ENCODE measurements at regions not wholly inside any gene's neighbourhood (a gene's known extent, or its start where the extent isn't known, plus 50 kb on each side); places are given as distances from the start of the nearest gene placed in this dataset.

DNA sequence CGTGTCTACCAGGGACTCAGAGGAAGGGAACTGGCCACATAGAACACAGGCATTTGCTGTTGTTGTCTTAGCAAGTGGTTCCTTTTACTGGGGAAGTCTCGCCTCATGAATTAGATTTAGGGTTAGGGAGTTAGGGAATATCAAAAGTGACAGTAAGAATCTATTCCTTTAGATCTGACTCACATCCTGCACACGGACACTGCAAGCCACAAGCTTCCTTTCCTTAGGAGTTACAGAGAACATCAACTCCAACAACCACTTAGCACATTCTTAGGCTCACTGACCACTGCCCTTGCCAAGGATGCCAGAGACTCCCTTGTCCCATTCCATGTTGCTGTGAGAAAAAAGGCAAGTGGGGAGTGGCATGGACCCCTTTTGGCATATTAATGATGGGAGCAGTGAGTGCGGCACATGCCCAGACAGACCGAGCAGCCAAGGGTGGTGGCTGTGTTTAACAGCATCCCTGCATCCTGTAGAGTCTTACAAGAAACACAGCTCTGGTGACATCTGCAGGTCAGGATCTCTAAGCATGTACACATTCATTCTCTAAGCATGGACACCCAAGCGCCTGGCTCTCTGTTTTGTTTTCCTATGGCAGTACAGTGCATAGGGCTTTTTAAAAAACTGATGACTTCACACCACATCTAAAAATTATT is 745.6 kb upstream of the RAB6C start:
- POLR2A ChIA-PET, result no interaction called here
- no peak overlapping the region for H3K4me3 ChIP-seq (replicated peaks in 1 of 3; ENCODE audit: insufficient read depth in 1 of 3, low read depth in 1 of 3, low read length in 3 of 3)
- H3K4me2 ChIP-seq (ENCODE audit: insufficient read depth, low read length), result no peak overlapping the region
- H3K9me1 ChIP-seq (replicated peaks; ENCODE audit: control insufficient read depth, extremely low read depth, insufficient read depth, low read length), result no peaks in the 10 kb centered on the region
- no peak overlapping the region for H3K27ac ChIP-seq (ENCODE audit: insufficient read depth, low read depth, low read length)
- H3K4me1 ChIP-seq (ENCODE audit: control insufficient read depth, extremely low read depth, insufficient read depth, low read length), result no peaks in the 10 kb centered on the region
- peaks cover 3% of the 10 kb centered on the region for H3K9me3 ChIP-seq (replicated peaks; ENCODE audit: control insufficient read depth, insufficient read depth, low read length)
- BruUV-seq (replicated peaks), result no TSS peak
- no peaks in the 10 kb centered on the region for H3K27me3 ChIP-seq (ENCODE audit: control insufficient read depth in 2 of 2, insufficient read depth in 2 of 2, low read length in 2 of 2)
- no peaks in the 10 kb centered on the region for H4K20me1 ChIP-seq (replicated peaks; ENCODE audit: control insufficient read depth, extremely low read depth, insufficient read depth, low read length)
- H3K36me3 ChIP-seq (ENCODE audit: control insufficient read depth in 2 of 2, extremely low read depth in 1 of 2, insufficient read depth in 2 of 2, low read length in 2 of 2), result no peaks in the 10 kb centered on the region
- dilution Hi-C loops (cut with MboI; ENCODE audit: extremely low pct_ligation_motif_present, low sequenced_read_pairs), result no loop called here
- no peak for FAIRE-seq
- intact Hi-C loops (cut with micrococcal nuclease), result no loop called here
- H3K9ac ChIP-seq (replicated peaks; ENCODE audit: extremely low read depth, insufficient read depth, low read length), result no peak overlapping the region
- DNase-seq (ENCODE audit: low read depth, low spot score), result no peak
- H2AFZ ChIP-seq (ENCODE audit: low read depth, low read length), result no peak overlapping the region
- TF ChIP-seq POLR2AphosphoS5 (IDR thresholded peaks at IDR 0.05; ENCODE audit: insufficient read depth, low read depth, low read length) (no peak), POLR2A (IDR thresholded peaks at IDR 0.05; ENCODE audit: low read depth, low read length) (no peak), JUN (IDR thresholded peaks at IDR 0.05; ENCODE audit: borderline replicate concordance, insufficient read depth, insufficient read length, low read depth) (no peak), FOS (IDR thresholded peaks at IDR 0.05; ENCODE audit: borderline replicate concordance, insufficient read depth, low read length) (no peak), MYC (IDR thresholded peaks at IDR 0.05; ENCODE audit: low read depth, low read length) (no peak), EZH2 (IDR thresholded peaks at IDR 0.05; ENCODE audit: borderline replicate concordance, low read depth, low read length, severe bottlenecking) (no peak)
- TF ChIP-seq, protein P1, sequence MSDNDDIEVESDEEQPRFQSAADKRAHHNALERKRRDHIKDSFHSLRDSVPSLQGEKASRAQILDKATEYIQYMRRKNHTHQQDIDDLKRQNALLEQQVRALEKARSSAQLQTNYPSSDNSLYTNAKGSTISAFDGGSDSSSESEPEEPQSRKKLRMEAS (IDR thresholded peaks at IDR 0.05; ENCODE audit: insufficient read depth, insufficient read length), result no peak
- no peaks in the 10 kb centered on the region for H3K79me2 ChIP-seq (ENCODE audit: control insufficient read depth, insufficient read depth, low read length)
- CTCF ChIA-PET, result no interaction called here

DNA sequence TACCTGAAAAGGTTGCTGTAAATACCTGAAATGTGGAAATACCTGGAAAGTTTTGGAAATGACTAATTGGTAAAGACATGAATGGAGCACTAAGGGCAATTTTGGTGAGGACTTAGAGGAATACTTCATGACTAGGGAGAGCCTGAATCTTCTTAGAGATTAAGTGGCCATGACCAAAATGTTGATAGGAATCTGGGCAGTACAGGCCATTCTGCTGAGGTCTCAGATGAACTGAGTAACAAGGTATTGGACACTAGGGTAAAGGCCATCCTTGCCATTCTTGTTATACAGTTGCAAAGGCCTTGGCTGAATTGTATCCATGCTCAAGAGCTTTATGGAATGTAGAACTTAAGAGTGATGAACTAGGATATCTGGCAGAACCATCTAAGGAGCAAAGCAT is 742.9 kb upstream of the RAB6C start:
- FAIRE-seq, result no peak

More for the DNA sequence above, 742.9 kb upstream of the RAB6C start:
- Histone ChIP-seq H3K9ac (replicated peaks; ENCODE audit: extremely low read depth, insufficient read depth, low read length) (no peak overlapping the region), H3K4me2 (ENCODE audit: insufficient read depth, low read length) (no peak overlapping the region), H3K27ac (ENCODE audit: insufficient read depth, low read depth, low read length) (no peak overlapping the region), H3K4me1 (ENCODE audit: control insufficient read depth, extremely low read depth, insufficient read depth, low read length) (no peaks in the 10 kb centered on the region), H4K20me1 (replicated peaks; ENCODE audit: control insufficient read depth, extremely low read depth, insufficient read depth, low read length) (no peaks in the 10 kb centered on the region), H3K9me3 (replicated peaks; ENCODE audit: control insufficient read depth, insufficient read depth, low read length) (peaks cover 3% of the 10 kb centered on the region), H3K36me3 (ENCODE audit: control insufficient read depth in 2 of 2, extremely low read depth in 1 of 2, insufficient read depth in 2 of 2, low read length in 2 of 2) (no peaks in the 10 kb centered on the region), H3K4me3 (replicated peaks in 1 of 3; ENCODE audit: insufficient read depth in 1 of 3, low read depth in 1 of 3, low read length in 3 of 3) (no peak overlapping the region), H3K27me3 (ENCODE audit: control insufficient read depth in 2 of 2, insufficient read depth in 2 of 2, low read length in 2 of 2) (no peaks in the 10 kb centered on the region), H2AFZ (ENCODE audit: low read depth, low read length) (no peak overlapping the region), H3K79me2 (ENCODE audit: control insufficient read depth, insufficient read depth, low read length) (no peaks in the 10 kb centered on the region), H3K9me1 (replicated peaks; ENCODE audit: control insufficient read depth, extremely low read depth, insufficient read depth, low read length) (no peaks in the 10 kb centered on the region)
- dilution Hi-C loops (cut with MboI; ENCODE audit: extremely low pct_ligation_motif_present, low sequenced_read_pairs), result no loop called here
- ChIA-PET CTCF (no interaction called here), POLR2A (no interaction called here)
- TF ChIP-seq, protein P1 (IDR thresholded peaks at IDR 0.05; ENCODE audit: insufficient read depth, insufficient read length), result no peak
- TF ChIP-seq GATA2 (IDR thresholded peaks at IDR 0.05; ENCODE audit: insufficient read depth, insufficient read length, low read depth, low read length) (no peak), JUN (IDR thresholded peaks at IDR 0.05; ENCODE audit: borderline replicate concordance, insufficient read depth, insufficient read length, low read depth) (no peak), EZH2 (IDR thresholded peaks at IDR 0.05; ENCODE audit: borderline replicate concordance, low read depth, low read length, severe bottlenecking) (no peak), FOS (IDR thresholded peaks at IDR 0.05; ENCODE audit: borderline replicate concordance, insufficient read depth, low read length) (no peak), MYC (IDR thresholded peaks at IDR 0.05; ENCODE audit: low read depth, low read length) (no peak), POLR2AphosphoS5 (IDR thresholded peaks at IDR 0.05; ENCODE audit: insufficient read depth, low read depth, low read length) (no peak), POLR2A (IDR thresholded peaks at IDR 0.05; ENCODE audit: low read depth, low read length) (no peak)
- TF ChIP-seq, protein P2, sequence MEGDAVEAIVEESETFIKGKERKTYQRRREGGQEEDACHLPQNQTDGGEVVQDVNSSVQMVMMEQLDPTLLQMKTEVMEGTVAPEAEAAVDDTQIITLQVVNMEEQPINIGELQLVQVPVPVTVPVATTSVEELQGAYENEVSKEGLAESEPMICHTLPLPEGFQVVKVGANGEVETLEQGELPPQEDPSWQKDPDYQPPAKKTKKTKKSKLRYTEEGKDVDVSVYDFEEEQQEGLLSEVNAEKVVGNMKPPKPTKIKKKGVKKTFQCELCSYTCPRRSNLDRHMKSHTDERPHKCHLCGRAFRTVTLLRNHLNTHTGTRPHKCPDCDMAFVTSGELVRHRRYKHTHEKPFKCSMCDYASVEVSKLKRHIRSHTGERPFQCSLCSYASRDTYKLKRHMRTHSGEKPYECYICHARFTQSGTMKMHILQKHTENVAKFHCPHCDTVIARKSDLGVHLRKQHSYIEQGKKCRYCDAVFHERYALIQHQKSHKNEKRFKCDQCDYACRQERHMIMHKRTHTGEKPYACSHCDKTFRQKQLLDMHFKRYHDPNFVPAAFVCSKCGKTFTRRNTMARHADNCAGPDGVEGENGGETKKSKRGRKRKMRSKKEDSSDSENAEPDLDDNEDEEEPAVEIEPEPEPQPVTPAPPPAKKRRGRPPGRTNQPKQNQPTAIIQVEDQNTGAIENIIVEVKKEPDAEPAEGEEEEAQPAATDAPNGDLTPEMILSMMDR (IDR thresholded peaks at IDR 0.05; ENCODE audit: extremely low read depth in 1 of 2, insufficient read depth in 1 of 2, low read depth in 1 of 2, low read length in 2 of 2), result no peak
- intact Hi-C loops (cut with micrococcal nuclease), result no loop called here
- BruUV-seq (replicated peaks), result no TSS peak
- no peak for DNase-seq (ENCODE audit: low read depth, low spot score)
